Natural killer cell (primary cell): ENCODE measurements at regions not wholly inside any gene's neighbourhood (a gene's known extent, or its start where the extent isn't known, plus 50 kb on each side); places are given as distances from the start of the nearest gene placed in this dataset.

Experiments
- ATAC-seq, 3 donors: fragments of 150-1000 bp in 2 of 3; fragments of 200-7000 bp in 1 of 3; cut with Tn5 transposase; 1 replicate in 1 of 3; 2 replicates in 2 of 3; pipeline ENCODE4 v1.10.0; 2021; ENCODE audit warnings: mild to moderate bottlenecking in 2 of 3, moderate library complexity in 2 of 3
- DNase-seq, 2 donors: peaks; one replicate each; pipeline versions ENCODE4 v3.0.0 to v3.0.0-alpha.2; 2013 to 2021; ENCODE audit warnings: mixed read lengths in 1 of 2
- H3K27ac ChIP-seq: one replicate; pipeline ENCODE4 v1.5.1; 2013; ENCODE audit warnings: mild to moderate bottlenecking, low read length
- H3K27me3 ChIP-seq: one replicate; pipeline ENCODE4 v1.6.1; 2013; ENCODE audit warnings: low read length; ENCODE audit not compliant: control insufficient read depth, insufficient read depth
- H3K36me3 ChIP-seq: one replicate; pipeline ENCODE4 v1.6.1; 2013; ENCODE audit warnings: low read length; ENCODE audit not compliant: control insufficient read depth, insufficient read depth
- H3K4me1 ChIP-seq: one replicate; pipeline ENCODE4 v1.6.1; 2013; ENCODE audit warnings: low read length; ENCODE audit not compliant: control insufficient read depth, insufficient read depth
- H3K4me3 ChIP-seq: one replicate; pipeline ENCODE4 v1.5.1; 2013; ENCODE audit warnings: low read length
- H3K9me3 ChIP-seq: one replicate; pipeline ENCODE4 v1.6.1; 2013; ENCODE audit warnings: low read length; ENCODE audit not compliant: control insufficient read depth, insufficient read depth
- H3K27ac Mint-ChIP-seq, 2 donors: one replicate each; pipeline ENCODE4 v1.8.0; 2022; ENCODE audit warnings: mild to moderate bottlenecking in 2 of 2, mixed read lengths in 2 of 2, moderate library complexity in 1 of 2
- H3K27me3 Mint-ChIP-seq, 2 donors: one replicate each; pipeline ENCODE4 v1.8.0; 2022; ENCODE audit warnings: low read depth in 2 of 2, mixed read lengths in 2 of 2
- H3K36me3 Mint-ChIP-seq: one replicate; pipeline ENCODE4 v1.8.0; 2022; ENCODE audit warnings: mixed read lengths
- H3K4me1 Mint-ChIP-seq, 2 donors: one replicate each; pipeline ENCODE4 v1.8.0; 2022; ENCODE audit warnings: mixed read lengths in 2 of 2
- H3K4me3 Mint-ChIP-seq: one replicate; pipeline ENCODE4 v1.8.0; 2022; ENCODE audit warnings: mild to moderate bottlenecking, moderate library complexity, mixed read lengths
- H3K9me3 Mint-ChIP-seq, 2 donors: one replicate each; pipeline ENCODE4 v1.8.0; 2022; ENCODE audit warnings: mixed read lengths in 2 of 2
- CTCF ChIP-seq: fragments of 200-600 bp; IDR thresholded peaks from one replicate; pipeline ENCODE4 v1.8.0; 2022; ENCODE audit warnings: antibody characterized with exemption
- WGBS: methylation state at CpG from one replicate; pipeline ENCODE4 v1.1.7; 2013; ENCODE audit warnings: missing lambda C conversion rate; ENCODE audit not compliant: insufficient coverage; 5-methylcytosine and 5-hydroxymethylcytosine counted together
- intact Hi-C: fragments of 100-400 bp; cut with micrococcal nuclease; formaldehyde crosslinking; loops from one replicate; pipeline ENCODE4 v1.14.2; 2022

- Mint-ChIP-seq H3K36me3 (peaks cover 12% of the 10 kb centered on the region), H3K9me3 (peaks cover 18 to 20% of the 10 kb centered on the region in 2 donors), H3K27ac (no peak overlapping the region), H3K27me3 (no peaks in the 10 kb centered on the region), H3K4me3 (no peak overlapping the region), H3K4me1 (no peaks in the 10 kb centered on the region)
- intact Hi-C loops, result no loop called here
- no peak for TF ChIP-seq CTCF
- Histone ChIP-seq H3K4me1 (no peaks in the 10 kb centered on the region), H3K9me3 (peaks cover 1% of the 10 kb centered on the region), H3K27me3 (no peaks in the 10 kb centered on the region), H3K27ac (no peak overlapping the region), H3K4me3 (no peak overlapping the region), H3K36me3 (no peaks in the 10 kb centered on the region)
- ATAC-seq (no peak), DNase-seq (no peak)
- WGBS, result 81% methylated on average over 4 of the region's 4 CpGs
These were observed 980.6 kb upstream of the LCORL start for GRCh38 chr4:19002170-19002569.

- ATAC-seq, result no peak
- WGBS, result 90% methylated on average over 5 of the region's 5 CpGs
These were observed 978.0 kb upstream of the LCORL start for GRCh38 chr4:18999595-18999994.

GRCh38 chr4:18981234-18981615 lies 959.7 kb upstream of the LCORL start:
- no peak for TF ChIP-seq CTCF
- Histone ChIP-seq H3K27ac (no peak overlapping the region), H3K9me3 (peaks cover 3% of the 10 kb centered on the region), H3K4me1 (no peaks in the 10 kb centered on the region), H3K36me3 (no peaks in the 10 kb centered on the region), H3K27me3 (no peaks in the 10 kb centered on the region), H3K4me3 (no peak overlapping the region)
- Mint-ChIP-seq H3K36me3 (no peaks in the 10 kb centered on the region), H3K27me3 (no peaks in the 10 kb centered on the region), H3K9me3 (peaks cover 17 to 19% of the 10 kb centered on the region in 2 donors), H3K4me1 (no peaks in the 10 kb centered on the region), H3K27ac (no peak overlapping the region), H3K4me3 (no peak overlapping the region)
- WGBS, result 57% methylated on average over 2 of the region's 4 CpGs
- intact Hi-C loops, result no loop called here
- ATAC-seq (no peak), DNase-seq (no peak)

More at GRCh38 chr4:18999595-18999994, 978.0 kb upstream of the LCORL start:
- no peaks in the 10 kb centered on the region for H3K9me3 ChIP-seq
- no peak overlapping the region for H3K4me3 Mint-ChIP-seq
- DNase-seq, result no peak
- no peaks in the 10 kb centered on the region for H3K27me3 ChIP-seq
- H3K9me3 Mint-ChIP-seq, result peaks cover 19 to 24% of the 10 kb centered on the region in 2 donors
- no peak overlapping the region for H3K27ac ChIP-seq
- no peaks in the 10 kb centered on the region for H3K4me1 ChIP-seq
- no peak overlapping the region for H3K27ac Mint-ChIP-seq
- intact Hi-C loops, result no loop called here
- no peaks in the 10 kb centered on the region for H3K4me1 Mint-ChIP-seq
- H3K27me3 Mint-ChIP-seq, result no peaks in the 10 kb centered on the region
- H3K4me3 ChIP-seq, result no peak overlapping the region
- TF ChIP-seq CTCF, result no peak
- H3K36me3 ChIP-seq, result no peaks in the 10 kb centered on the region
- H3K36me3 Mint-ChIP-seq, result peaks cover 12% of the 10 kb centered on the region

- Histone ChIP-seq H3K4me3 (no peak overlapping the region), H3K36me3 (no peaks in the 10 kb centered on the region), H3K4me1 (no peaks in the 10 kb centered on the region), H3K27me3 (no peaks in the 10 kb centered on the region), H3K9me3 (peaks cover 3% of the 10 kb centered on the region), H3K27ac (no peak overlapping the region)
- Mint-ChIP-seq H3K9me3 (peaks cover 17 to 19% of the 10 kb centered on the region in 2 donors), H3K4me1 (no peaks in the 10 kb centered on the region), H3K27ac (no peak overlapping the region), H3K36me3 (no peaks in the 10 kb centered on the region), H3K27me3 (no peaks in the 10 kb centered on the region), H3K4me3 (no peak overlapping the region)
- intact Hi-C loops, result no loop called here
- no peak for TF ChIP-seq CTCF
- no peak for DNase-seq
- WGBS, result 71% methylated on average over 7 of the region's 7 CpGs
- ATAC-seq, result no peak
These were observed 959.1 kb upstream of the LCORL start for GRCh38 chr4:18980516-18981233.
